T follicular helper cell (primary cell): ENCODE measurements at regions not wholly inside any gene's neighbourhood (a gene's known extent, or its start where the extent isn't known, plus 50 kb on each side); places are given as distances from the start of the nearest gene placed in this dataset.

ENCODE experiments used
- DNase-seq: peaks from one replicate; pipeline ENCODE4 v3.0.0-alpha.2; 2020; ENCODE audit warnings: low read depth

- no peak for DNase-seq
Observed at GRCh38 chr7:120164-120991, 72.0 kb upstream of the FAM20C start.

GRCh38 chr7:121002-121785 lies 71.2 kb upstream of the FAM20C start:
- DNase-seq = no peak

DNA sequence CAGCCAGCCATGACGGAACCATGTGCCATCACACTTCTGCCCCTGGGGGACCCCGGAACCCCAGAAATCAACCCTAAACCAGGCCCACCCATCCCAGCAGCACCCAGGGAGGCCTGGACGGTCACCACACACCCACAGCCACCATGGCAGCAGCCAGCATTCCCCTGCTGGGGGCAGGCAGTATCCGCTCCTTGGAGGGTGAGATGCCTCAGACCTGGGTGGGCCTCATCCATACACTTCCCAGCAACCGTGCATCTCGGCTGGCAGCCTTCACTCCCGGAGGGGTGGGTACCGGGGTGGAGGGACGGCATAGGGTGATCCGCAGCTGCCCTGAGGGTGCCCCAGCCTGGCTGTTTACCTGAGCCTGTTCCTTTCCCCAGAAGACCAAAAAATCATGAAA lies 69.1 kb upstream of the FAM20C start:
- no peak for DNase-seq

DNA sequence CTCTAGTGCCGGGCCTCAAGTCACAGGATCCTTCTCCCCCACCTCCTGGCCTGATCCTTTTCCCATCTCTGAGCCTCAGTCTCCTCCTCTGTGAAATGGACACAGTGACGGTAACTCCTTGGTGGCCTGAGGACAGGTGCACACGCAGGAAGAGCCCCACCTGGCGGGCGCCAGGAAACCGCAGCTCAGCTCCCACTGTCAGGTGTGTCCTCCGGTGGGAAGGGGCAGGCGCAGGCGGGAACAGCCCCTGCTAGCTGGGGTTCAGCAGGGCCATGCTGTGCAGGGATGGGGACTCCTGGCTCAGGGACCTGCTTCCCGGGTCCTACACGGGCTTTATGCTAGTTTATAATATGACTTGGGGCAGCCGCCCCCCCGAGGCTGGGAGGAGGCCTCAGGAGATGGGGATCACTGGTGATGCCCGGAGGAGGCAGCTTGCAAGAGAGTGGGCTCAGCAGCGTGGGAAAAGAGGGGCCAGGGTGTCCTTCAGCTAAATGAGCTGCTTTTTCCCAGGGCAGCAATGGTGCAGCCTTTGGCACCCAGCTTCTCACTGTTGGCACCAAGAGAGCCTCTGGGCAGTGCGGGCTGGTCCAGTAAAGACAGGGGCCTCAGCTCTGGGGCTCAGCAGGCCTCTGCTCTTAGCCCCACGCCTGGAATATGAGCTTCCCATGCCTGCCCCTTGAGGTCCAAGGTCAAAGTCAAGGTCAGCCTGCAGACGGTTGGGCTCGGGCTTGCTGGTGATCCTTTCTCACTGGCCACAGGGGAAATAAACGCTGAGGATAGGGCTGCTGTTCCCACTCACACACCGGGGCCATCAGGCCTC lies 68.0 kb upstream of the FAM20C start:
- DNase-seq = no peak

DNA sequence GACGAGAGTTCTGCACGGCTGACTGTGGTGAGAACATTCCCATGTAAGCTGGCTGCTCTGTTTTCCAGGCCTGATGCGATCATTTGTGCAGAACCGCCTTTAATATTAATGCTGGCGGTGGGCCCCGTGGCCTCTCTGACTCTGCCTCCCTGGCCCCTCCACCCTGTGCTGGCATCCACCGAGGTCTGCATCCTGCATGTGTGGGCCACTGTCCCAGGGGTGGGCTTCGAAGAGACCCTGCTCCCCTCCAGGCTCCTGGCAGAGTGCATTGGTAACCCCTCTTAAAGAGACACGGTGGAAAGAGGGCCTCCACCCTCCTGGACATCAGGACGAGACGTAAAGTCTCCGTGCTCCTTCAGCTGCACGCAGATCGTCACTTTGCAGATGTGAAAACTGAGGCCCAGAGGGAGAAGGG lies 67.3 kb upstream of the FAM20C start:
- DNase-seq = no peak

DNA sequence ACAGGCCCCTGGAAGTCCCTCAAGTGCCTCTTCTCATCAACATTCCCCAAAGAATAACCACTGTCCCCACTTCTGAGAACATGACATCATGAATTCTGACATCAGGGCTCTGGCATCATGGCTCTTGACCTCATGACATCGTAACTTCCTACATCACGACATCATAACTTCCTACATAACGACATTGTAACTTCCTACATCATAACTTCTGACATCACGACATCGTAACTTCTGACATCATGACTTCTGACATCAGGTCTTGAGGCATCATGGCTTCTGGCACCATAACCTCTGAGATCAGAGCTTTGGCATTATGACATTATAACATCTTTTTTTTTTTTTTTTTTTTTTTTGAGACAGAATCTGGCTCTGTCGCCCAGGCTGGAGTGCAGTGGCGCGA lies 66.7 kb upstream of the FAM20C start:
- DNase-seq = no peak

GRCh38 chr7:126368-126767 lies 66.0 kb upstream of the FAM20C start:
- DNase-seq = no peak

DNA sequence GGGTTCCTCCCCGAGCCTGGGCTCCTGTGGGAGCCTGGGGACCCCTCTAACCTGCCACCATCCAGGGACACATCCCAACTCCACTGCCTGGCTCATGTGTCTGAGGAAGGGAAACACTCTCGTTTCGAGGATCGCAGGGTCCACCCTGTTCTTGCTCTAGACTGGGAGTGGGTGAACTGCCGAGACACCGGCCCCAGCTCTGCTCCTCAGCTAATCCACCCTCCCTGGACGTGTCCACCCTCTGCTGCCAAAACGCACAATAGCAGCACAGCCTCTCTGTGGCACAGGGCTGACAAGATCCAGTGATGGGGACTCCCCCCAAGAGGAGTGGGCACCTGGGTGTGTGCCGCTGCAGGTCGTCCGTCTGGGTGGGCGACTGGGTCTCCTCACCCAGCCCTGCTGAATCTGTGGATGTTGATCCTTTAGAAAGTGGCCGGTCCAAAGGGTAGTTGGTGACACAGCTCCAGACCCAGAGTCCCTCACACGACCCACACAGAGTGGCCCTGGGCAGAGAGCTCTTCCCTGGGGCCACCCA lies 65.2 kb upstream of the FAM20C start:
- no peak for DNase-seq

DNA sequence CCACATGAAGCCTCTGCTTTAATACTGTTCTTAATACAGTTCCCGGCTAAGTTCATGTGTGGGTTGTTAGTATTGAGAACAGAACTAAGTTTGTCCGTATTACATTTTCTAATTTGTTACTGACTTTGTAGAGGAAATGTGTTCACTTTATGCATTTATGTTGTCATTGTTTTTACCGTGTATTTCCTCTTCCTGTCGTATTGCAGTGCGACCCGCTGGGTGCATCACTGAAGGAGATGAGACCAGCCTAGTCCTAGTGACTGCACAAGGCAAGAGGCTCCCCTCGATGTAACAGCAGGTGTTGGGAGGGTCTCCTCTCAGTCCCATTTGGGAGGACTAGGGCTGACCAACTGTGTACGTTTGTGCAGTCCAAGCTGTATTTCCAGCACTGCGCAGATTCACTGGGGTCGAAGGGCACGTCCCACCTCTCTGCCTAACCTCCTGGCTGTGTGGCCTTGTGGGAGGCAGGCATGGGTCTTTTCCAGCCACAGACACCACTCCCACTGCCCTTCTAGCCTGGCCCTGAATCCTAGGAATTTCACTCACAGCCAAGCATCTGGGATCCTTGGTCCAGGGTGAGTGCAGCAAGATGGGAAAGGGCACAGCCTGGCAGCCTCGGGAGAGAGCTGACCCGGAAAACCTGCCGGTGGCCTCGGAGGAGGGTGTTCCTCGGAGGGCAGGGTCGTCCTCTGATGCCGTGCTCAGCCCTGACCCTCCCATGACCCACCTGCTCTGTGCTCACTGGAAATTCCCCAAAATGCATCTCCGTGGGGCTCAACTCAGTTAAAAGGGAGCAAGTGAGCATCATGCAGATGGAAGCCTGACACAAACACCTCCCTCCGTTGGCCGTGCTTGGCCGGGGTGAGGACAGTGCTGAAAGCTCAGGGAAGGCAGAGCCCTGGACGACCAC lies 63.9 kb upstream of the FAM20C start:
- DNase-seq = no peak

DNA sequence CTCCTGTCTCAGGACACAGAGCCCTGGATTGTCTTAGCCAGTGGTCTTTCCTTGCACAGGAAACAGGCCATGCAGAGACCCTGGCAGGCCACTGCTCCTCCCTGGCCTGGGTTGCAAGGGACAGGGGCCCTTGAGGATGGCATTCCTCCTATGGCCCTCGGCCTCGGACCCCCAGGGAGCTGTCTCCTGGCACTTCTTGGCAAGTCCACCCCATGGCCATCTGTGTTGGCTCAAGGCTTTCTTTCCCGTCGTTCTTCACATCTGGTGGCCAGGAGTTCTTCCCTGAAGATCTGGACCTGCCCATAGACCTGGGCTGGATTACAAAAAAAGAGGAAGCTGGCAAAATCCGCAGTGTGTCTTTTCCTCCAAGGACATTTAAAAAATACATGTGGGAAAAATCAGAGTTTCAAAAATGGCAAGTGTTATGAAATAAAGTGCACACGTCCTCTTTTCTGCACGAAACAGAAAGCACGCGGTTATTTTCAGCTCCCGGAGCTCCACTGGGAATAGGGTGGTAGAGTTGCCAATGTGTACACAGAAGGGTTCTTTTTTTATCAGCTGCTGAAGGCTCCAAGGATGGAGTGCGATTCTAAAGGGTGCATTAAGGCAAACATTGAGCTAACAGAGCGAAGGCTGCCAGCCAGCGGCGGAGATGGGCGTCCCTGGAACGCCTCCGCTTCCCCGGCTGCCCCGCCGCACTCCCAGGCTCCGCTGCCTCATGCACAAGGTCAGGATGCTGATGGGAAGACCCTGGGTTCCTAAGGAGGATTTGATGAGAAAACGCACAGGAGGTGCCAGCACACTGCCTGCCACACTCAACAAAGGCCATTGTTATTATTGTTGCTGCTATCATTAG lies 62.8 kb upstream of the FAM20C start:
- no peak for DNase-seq

- DNase-seq = no peak
Observed at GRCh38 chr7:130222-130572, 62.2 kb upstream of the FAM20C start.

- no peak for DNase-seq
Observed at GRCh38 chr7:130875-131780, 61.2 kb upstream of the FAM20C start.

GRCh38 chr7:131781-132482 lies 60.4 kb upstream of the FAM20C start:
- DNase-seq = no peak

DNA sequence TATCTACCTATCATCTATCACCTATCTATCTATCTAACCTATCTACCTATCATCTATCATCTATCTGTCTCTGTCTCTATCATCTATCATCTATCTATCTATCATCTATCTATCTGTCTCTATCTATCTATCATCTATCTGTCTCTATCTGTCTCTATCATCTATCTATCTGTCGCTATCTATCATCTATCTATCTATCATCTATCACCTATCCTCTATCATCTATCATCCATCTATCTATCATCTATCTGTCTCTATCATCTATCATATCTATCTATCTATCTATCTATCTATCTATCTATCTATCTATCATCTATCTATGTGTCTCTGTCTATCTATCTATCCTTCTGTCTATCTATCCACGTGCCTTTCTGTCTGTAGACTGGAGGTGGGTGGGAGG lies 59.5 kb upstream of the FAM20C start:
- DNase-seq = no peak

GRCh38 chr7:133470-133869 lies 58.9 kb upstream of the FAM20C start:
- no peak for DNase-seq

GRCh38 chr7:134029-134428 lies 58.3 kb upstream of the FAM20C start:
- no peak for DNase-seq

DNA sequence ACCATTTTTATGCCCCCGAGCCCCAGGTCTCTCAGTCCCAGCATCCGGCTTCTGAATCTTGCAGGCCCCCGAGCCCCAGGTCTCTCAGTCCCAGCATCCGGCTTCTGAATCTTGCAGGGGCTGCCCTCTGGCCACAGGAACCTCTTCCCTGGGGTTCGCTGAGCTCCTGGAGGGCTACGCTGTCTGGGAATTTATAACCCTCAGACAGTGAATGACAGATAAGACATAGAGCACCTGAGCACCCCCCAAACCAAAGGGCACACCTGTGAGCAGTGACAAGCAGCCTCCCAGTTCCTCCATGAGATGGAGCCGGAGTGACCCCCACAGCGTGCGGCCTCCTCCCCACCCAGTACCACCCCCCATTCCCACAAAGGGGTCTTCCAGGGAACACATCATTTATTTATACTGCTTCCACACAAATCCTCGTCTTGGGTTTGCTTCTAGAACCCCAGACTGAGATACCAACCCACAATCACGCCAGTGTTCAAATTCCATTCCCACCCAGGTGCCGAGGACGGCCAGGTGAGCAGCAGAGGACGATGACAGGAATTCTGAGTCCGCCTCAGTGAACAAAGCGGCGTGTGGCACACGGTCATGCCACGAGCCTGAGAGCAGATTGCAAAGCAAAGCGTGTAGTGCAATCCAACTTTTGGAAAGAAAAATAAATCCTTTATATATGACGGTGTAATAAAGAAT lies 57.7 kb upstream of the FAM20C start:
- DNase-seq = no peak

DNA sequence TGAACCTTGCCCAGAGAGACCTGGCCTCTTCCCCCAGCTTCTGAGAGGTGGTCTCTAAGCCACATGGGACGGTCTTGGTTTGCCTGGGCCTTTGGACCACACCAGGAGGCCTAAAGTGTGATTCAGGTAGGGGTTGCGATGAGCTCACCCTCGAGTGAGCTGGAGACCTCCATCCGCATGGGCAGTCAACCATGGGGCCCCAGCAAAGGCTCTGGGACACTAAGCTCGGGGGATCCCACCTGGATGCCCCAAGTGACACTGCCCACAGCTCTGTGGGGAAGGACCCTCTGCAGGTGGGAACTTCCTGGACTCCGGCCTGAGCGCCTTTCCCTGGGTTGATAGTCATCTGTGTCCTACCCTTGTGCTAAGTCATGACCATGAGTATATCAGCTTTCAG lies 57.1 kb upstream of the FAM20C start:
- no peak for DNase-seq
